HG03159 (cell line): ENCODE measurements at regions not wholly inside any gene's neighbourhood (a gene's known extent, or its start where the extent isn't known, plus 50 kb on each side); places are given as distances from the start of the nearest gene placed in this dataset.

Experiments used
- ATAC-seq: cut with Tn5 transposase; IDR thresholded peaks from one replicate; pipeline ENCODE4 v1.9.1; 2021; ENCODE audit warnings: mild to moderate bottlenecking, moderate library complexity; ENCODE audit not compliant: unreplicated experiment

DNA sequence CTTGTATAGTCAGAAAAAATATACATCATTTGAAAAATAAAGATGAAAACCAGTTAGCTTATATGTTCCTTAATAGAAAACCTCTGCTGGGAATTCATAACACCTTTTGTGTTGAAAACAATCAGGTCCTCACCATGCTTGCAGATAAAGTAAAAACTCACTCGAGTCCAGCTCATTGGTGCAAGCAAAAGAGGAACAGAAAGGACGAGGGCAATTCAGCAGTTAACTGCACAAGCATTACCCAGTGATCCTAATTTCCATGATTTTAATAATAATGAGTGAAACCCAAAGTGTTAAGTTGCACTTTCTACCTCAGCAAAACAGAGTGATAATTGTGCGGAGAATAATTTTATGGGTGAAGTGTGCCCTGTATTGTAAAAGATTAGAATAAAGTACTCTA is 839.9 kb downstream of the BCL11A start:
- no peak for ATAC-seq

DNA sequence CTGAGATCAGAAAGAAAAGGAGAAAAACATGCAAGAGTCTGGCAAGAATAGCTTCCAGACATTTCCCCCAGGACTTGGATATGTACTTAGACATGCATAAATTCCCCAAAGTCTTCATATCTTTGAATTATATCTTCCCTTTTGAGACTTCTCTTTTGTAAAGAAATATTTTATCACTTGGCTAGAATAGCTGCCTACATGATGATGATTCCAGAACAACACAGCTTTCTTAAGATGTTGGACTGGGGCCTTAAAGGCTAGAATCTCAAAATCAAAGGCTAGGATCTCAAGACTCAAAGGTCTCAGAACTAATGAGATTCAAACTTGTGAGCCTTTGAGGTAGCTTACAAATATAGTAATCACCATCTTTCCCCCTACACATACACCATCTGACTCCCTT is 842.3 kb downstream of the BCL11A start:
- no peak for ATAC-seq

DNA sequence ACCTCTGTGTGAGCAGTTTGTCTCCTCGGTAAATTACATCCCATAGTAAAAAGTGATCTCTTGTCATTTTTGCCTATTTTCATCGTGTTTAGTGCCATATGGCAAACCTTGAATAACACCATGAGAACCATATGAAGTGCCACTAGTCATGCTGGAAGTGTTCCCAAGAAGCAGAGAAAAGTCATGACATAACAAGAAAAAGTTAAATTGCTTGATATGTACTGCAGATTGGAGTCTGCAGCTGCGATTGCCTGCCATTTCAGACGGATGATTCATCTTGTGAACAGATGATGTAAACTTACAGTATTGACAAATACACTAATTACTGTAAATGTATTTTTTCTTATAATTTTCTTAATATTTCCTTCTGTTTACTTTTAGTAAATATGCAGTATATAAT is 846.7 kb downstream of the BCL11A start:
- no peak for ATAC-seq

DNA sequence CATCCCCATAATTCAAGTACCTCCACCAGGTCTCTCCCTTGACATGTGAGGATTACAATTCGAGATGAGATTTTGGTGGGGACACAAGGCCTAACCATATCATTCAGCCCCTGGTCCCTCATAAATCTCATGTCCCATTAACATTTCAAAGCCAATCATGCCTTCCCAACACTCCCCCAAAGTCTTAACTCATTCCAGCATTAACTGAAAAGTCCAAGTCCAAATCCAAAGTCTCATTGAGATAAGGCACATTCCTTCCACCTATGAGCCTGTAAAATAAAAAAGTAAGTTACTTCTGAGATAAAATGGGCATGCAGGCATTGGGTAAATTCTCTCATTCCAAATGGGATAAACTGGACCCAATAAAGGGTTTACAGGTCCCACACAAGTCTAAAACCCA is 849.7 kb downstream of the BCL11A start:
- ATAC-seq, result no peak

DNA sequence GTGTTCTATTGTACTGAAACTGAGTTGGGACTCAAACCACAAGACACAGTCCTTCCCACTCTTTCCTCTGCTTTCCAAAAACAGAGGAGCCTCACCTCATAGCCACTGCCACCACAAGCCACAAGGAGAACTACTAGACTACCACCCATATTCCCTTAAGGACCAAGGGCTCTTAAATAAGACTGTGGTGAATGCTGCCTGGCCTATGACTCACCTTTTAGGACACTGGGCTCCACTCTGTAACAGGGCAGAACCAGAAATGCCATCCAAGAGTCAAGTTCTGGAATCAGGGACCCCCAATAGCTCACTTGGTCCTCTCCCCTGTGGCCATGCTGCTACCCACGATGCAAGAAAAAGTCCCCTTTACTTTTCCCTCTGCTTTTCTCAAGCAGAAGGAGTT is 851.4 kb downstream of the BCL11A start:
- no peak for ATAC-seq

DNA sequence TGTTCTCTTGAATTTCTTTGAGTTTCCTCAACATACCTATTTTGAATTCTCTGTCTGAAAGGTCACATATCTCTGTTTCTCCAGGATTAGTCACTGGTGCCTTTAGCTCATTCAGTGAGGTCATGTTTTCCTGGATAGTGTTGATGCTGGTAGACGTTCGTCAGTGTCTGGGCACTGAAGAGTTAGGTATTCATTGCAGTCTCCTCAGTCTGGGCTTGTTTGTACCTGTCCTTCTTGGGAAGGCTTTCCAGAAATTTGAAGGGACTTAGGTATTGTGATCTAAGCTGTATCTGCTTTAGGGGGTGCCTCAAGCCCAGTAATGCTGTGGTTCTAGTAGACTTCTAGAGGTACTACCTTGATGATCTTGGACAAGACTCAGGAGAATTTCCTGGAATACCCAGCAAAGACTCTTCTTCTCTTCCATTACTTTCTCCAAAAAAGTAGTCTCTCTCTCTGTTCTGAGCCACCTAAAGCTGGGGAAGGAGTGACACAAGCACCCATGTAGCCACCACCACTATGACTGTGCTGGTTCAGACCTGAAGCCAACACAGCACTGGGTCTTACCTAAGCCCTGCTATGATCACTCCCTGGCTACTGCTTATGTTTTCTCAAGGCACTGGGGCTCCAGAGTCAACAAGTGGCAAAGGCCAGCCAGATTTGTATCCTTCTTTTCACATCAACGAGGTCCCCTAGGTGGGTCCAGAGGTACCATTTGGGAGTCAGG is 852.0 kb downstream of the BCL11A start:
- ATAC-seq, result no peak

DNA sequence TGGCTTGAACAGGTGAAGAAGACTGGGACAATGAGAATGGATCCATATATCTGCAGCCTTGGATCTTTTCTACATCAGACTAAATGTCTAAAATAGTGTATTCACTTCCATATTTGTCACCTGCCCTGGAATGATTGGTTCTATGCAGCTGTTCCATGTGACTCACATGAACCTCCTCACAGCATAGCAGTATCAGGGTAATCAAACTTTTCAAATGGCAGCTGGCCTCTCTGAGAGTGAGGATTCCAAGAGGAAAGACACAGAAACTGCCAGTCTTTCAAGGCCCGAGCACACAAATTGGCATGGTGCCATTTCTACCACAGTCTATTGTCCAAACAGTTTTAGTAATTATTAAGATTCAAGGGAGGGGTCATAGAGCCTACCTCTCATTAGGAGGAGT is 859.3 kb downstream of the BCL11A start:
- ATAC-seq, result no peak

DNA sequence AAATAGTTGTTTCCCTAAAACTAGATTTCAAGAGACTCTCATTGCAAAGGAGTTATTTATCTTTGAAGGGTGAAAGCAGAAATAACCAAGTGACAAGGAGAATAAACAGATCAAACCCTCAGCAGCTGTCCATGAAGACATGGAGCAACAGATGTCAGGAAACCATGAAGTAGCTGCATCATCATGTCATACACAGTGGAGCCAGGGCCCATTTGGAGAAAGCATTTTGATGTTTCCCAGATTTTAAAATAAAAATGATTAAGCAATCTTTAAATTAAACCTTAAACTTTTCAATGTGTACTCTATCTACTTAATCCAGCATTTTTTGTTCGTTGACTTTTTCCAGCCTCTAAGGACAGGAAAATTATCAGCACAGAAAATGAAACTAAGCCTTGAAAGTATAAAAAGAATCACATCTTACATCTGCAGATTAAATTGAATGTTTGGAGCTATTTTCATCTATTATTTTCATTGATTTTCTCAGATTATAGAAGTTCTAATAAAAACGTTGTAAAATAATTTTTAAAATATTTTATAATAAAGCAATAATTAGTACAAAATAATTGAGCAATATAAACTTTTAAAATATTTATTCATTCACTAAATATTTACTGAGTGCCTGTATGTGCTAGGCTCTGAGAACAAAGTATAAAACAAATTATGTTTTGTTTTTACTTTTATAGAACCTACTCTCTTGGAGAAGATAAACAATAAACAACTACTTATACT is 860.1 kb downstream of the BCL11A start:
- ATAC-seq, result no peak

DNA sequence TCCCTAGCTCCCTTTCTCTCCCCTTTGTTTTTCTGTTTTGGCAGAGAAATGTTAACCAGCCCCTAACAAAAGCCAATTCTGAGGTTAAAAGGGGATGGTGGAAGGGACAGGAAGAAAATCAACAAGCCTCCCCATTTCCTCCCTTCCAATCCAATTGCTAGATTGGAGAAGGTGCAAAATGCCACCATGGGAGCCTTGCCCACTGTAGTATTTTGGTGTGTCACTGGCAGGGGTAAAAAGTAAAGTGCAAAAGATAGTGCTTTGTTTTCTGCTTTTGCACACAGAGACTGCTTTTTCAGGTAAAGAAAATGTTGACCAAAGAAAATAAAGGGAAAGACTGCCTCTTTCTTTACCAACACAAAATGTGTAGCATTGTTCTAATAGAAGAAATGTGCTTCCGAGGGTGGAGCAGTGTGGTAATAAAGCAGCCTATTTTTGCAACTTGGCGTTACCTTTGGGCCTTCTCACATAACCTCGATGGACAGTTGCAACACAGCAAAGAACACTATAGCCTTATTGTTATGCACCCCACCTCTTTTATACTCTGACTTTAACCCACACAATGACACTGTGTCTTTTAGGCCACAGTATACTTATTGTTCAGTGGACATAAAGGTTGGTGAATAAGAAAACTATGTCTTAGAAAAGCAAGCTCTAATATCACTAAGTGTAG is 861.8 kb downstream of the BCL11A start:
- no peak for ATAC-seq

DNA sequence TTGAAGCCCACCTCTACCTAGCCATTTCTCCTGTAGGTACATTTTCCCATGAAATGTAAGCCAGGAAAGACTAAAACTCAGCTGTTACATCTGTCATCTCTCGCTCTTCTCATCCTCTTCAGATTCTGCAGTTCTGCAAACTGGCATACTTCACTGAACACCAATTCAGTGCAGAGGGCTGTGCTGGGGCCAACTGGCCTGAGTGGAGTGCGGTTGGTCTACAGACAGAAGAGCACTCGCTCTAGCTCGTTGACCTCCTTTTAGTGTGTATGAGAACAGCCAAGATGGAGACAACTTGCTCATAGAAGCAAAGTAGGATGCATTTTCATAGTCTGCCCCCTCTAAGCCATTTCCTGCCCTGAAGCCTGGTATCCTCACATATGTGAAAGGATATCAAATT is 862.6 kb downstream of the BCL11A start:
- ATAC-seq, result no peak

DNA sequence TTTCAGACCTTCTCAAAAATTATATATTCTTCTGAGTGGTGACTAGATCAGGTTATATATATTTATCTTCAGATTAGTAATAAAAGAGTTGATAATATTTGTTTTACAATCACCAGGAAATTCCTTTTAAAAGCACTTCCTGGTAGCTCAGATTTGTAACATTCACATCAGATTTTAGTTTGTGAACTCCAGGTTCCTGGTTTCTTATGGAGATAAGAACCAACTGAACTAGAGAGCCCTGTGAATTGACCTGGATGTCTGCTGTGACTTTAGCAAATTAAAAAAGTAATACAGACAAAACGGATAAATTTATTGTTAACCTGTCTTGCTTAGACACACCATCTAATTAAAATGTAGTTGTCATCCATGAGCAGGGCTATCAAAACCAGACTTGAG is 868.7 kb downstream of the BCL11A start:
- no peak for ATAC-seq

DNA sequence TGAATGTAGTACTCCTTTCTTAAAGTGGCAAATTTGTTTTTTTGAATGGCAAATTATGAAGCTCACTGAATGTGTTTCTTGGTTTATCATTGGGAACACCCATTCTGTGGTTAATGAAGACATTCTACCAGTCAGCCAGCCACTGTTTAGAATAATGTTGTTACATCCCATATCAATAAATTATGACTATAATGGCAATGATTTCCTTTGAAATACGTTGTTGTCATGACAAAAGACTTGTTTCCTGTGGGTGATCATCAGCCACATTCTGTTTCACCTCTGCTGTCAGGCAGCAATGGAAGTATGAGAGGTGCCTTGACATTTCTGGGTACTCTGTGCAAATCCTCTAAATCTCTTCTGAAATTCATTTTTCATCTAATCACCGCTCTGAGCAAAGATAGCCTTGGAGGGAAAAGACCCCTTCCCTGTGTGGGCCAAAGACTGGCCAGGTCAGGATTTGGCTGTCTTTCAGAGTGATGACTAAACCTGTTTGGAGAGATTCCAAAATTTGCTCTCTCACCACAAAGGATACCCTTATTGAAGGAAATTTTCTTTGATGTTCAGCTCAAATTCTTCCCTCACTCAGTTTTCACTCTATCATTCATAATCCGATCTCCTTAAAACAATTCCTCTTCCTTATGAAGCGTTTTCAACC is 869.2 kb downstream of the BCL11A start:
- no peak for ATAC-seq

DNA sequence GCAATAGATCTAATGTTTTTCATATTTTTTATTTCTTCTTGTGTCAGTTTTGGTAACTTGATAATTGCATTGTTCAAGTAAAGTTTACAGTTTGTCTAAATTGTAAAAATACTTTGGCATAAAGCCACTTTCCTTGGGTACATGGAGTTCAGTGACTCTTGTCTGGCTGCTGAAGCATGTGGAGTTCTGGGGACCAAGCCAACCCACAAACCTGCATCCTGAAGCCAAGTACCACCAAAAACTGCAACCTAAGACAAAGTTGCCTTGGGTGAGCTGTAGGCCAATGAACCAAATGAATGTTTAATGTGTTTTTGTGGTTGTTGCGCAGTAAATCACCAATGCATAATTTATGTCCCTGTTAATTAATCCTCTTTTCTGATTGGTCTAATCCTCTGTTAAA is 872.6 kb downstream of the BCL11A start:
- ATAC-seq, result no peak

DNA sequence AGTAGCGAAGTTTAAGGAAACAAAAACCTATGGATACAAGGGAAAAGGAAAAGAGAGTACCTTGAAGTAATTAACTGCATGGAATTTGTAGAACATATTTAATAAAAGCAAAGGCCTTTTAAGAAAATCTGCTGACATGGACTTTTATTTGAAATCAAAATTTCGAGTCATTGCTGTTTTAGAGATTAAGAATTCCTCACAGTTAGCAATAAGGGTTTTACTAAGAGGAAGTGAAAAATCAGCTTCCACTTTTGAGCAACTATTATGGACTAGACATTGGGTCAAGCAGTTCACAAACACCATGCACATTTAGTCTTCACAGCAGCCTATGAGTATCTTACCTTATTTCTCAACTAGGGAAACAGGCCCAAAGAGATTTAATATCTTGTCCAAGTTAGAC is 876.3 kb downstream of the BCL11A start:
- ATAC-seq, result no peak

DNA sequence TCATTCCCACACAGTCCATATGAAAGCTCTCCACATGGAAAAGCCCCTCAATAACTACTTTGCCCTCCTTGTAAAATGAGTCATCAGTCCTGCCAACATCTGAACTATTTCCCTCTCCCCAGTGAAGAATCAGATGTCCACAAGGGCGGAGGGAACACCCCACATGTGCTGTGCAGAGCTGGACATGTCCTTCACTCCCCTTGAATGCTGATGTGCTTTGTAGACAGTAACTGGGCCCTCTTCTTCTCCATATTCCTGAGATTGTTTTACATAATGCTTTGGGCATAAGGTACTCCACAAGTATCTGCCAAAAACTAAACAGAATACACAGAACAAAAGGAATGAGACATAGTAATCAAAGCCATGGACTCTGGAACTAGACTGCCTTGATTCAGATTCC is 879.4 kb downstream of the BCL11A start:
- no peak for ATAC-seq

DNA sequence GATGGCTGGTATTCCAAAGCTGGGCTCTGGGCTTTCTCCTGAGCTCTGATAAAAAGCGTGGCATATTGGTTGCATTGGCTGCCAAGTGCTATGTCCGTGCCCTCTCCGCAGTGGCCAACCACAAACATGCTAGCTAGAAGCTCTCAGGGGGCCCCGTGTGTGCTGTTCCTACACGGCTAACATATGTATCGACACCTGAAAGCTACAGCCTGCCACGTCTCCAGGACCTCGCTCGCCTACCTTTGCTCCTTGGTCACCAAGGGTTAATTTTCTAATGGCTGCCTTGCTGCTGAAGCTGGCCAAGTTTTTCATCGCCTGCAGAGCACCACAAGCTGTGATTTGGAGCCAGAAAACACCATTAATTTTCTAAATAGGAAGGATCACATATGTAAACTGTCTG is 888.4 kb downstream of the BCL11A start:
- no peak for ATAC-seq

DNA sequence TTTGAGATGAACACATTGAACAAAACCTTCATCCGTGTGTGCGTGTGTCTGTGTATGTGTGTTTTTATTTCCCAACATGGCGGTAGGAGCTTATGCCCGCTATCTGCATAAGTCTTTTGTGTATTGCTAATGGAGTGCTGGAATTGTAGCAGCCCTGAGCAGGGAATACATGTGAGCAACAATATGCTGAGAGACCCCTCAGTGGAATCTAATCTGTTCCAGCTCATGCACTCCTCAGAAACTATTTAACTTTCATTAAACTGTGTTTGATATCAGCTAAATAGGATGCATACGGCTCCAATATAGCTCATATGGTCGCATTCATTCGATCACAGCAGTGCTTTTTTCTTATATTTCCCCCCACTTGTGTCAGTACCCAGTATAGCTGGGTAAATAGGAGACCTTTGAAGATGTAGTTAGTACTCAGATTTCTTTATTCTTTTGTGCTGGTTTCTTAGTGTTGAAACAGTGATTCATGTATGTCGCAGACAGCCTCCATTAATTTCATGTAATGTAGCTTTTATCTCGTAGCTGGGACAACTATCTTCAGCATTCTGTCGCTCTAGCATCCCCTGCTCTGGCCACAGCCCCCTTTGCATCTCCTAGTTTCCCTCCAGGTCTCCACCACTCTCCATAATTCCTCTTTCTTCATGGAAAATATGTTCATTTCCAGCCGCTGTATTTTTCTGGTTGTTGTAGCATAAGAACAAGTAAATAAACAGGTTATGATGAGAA is 891.2 kb downstream of the BCL11A start:
- no peak for ATAC-seq

DNA sequence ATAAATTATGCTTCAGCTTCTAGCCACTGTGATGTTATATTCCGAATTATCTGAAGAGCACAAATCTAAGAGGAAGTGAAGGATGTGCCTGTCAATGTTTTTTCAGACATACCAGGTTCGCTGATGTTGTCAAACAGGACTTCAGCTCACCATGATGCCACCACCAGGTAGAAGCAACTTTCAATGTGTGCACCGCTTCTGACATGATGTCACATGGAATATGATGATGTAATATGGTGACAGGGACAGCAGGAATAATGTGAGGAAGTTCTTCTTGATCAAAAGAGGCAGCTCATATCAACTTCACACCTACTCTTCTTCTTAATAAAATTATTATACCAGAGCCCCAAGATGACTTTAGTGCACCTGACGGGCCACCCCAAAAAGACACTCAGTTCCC is 893.2 kb downstream of the BCL11A start:
- ATAC-seq, result no peak

DNA sequence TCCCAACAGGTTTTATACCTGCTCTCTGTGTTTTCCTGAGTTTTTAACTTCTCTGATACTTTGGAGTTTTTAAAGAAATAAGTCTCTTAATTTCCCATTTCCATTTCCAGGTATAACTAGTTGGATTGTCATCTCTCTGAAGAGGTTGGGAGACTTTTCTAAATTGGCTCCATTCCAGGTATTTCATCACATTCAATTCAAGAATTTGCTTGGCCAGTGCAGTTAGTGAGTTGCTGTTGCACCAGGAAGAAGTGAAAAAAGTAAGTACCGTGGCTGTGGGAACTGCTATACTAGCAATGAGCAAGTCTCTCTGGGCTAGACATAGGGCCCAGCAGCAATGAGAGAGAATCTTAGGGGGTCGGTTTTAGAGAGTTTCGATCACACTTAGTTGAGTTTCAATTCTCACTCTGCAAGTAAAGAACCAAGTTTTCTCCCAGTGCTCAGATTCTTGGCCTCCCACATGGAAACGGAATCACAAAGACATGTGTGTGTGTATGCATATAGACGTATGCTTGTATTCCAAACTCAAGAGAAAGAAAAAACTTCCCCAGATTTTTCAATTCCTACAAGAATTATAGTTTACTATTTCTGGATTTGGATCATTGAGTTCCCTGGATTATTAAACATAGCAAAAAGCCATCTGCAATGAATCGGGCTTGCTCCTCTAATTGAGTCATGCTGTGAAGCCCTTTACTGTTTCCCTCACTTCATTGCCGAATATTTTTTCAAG is 894.4 kb downstream of the BCL11A start:
- ATAC-seq, result no peak

DNA sequence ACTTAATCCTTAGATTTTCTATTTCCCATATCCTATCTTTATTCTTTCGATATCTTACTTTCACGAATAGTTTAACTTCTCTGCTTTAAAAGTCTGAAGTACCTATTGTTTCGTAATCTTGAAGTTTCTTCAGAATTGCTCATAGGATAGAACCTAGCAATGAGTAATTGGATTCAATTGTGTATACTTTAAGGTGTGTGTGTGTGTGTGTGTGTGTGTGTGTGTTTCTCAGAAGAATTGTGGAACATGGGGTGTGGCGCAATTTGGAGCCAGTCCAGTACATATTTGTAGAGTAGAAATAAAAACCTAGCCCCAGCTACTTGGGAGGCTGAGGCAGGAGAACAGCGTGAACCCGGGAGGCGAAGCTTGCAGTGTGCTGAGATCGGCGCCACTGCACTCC is 897.6 kb downstream of the BCL11A start:
- ATAC-seq, result no peak
